Activated CD8-positive, alpha-beta T cell treated with anti-CD3 and anti-CD28 coated beads for 36 hours (primary cell): ENCODE measurements at regions not wholly inside any gene's neighbourhood (a gene's known extent, or its start where the extent isn't known, plus 50 kb on each side); places are given as distances from the start of the nearest gene placed in this dataset.

Experiments
- ATAC-seq: fragments of 200-7000 bp; cut with Tn5 transposase; one replicate; pipeline ENCODE4 v1.10.0; 2021; ENCODE audit warnings: mild to moderate bottlenecking, moderate library complexity
- CTCF ChIA-PET: fragments of 350-600 bp; sonication (Branson Sonifier 250); formaldehyde crosslinking; loops from one replicate; lab custom pipeline; 2021; ENCODE audit warnings: antibody characterized with exemption; lab: Charles Lee
- POLR2A ChIA-PET: fragments of 350-600 bp; sonication (Branson Sonifier 250); formaldehyde crosslinking; loops from one replicate; lab custom pipeline; 2021; ENCODE audit warnings: antibody characterized with exemption; lab: Charles Lee
- DNase-seq: peaks from one replicate; pipeline ENCODE4 v3.0.0-alpha.2; 2020
- H3K27ac Mint-ChIP-seq: one replicate; pipeline ENCODE4 v1.8.0; 2021; ENCODE audit warnings: mild to moderate bottlenecking, mixed read lengths
- H3K27me3 Mint-ChIP-seq: one replicate; pipeline ENCODE4 v1.8.0; 2021; ENCODE audit warnings: mixed read lengths
- H3K36me3 Mint-ChIP-seq: one replicate; pipeline ENCODE4 v1.8.0; 2021; ENCODE audit warnings: low read depth, mixed read lengths
- H3K4me1 Mint-ChIP-seq: one replicate; pipeline ENCODE4 v1.8.0; 2021; ENCODE audit warnings: low read depth, mixed read lengths
- H3K4me3 Mint-ChIP-seq: one replicate; pipeline ENCODE4 v1.8.0; 2021; ENCODE audit warnings: mild to moderate bottlenecking, moderate library complexity, mixed read lengths
- H3K9me3 Mint-ChIP-seq: one replicate; pipeline ENCODE4 v1.8.0; 2021; ENCODE audit warnings: mixed read lengths
- CTCF ChIP-seq: fragments of 200-600 bp; IDR thresholded peaks from one replicate; pipeline ENCODE4 v1.8.0; 2022; ENCODE audit warnings: antibody characterized with exemption, mild to moderate bottlenecking
- intact Hi-C: fragments of 100-400 bp; cut with micrococcal nuclease; formaldehyde crosslinking; loops from one replicate; pipeline ENCODE4 v1.10.0; 2022

DNA sequence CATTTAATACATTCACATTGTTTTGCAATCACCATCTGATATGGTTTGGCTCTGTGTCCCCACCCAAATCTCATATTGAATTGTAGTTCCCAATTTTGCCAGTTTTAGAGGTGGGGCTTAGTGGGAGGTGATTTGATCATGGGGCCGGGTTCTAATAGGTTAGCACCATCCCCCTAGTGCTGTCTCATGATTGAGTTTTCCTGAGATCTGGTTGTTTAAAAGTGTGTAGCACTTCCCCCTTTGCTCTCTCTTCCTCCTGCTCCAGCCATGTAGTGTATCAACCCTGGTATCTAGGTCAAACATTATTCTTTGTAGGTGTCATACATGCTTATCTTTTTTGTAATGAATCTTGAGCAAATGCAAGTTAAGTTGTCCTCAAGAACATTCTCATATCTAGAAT, 83.3 kb upstream of the KIT start:
- POLR2A ChIA-PET = no interaction called here
- intact Hi-C loops = no loop called here
- CTCF ChIA-PET = no interaction called here
- DNase-seq = no peak
- H3K4me1 Mint-ChIP-seq = no peaks in the 10 kb centered on the region
- H3K27ac Mint-ChIP-seq = no peak overlapping the region
- TF ChIP-seq CTCF = no peak
- H3K36me3 Mint-ChIP-seq = no peaks in the 10 kb centered on the region
- peaks cover 3% of the 10 kb centered on the region for H3K27me3 Mint-ChIP-seq
- H3K9me3 Mint-ChIP-seq = no peaks in the 10 kb centered on the region
- ATAC-seq = no peak
- H3K4me3 Mint-ChIP-seq = no peak overlapping the region

GRCh38 chr4:54575919-54576318, 81.8 kb upstream of the KIT start:
- no peak for DNase-seq
- peaks cover 3% of the 10 kb centered on the region for H3K27me3 Mint-ChIP-seq
- no peaks in the 10 kb centered on the region for H3K4me1 Mint-ChIP-seq
- no peaks in the 10 kb centered on the region for H3K9me3 Mint-ChIP-seq
- ATAC-seq = no peak
- ChIA-PET POLR2A (no interaction called here), CTCF (no interaction called here)
- H3K27ac Mint-ChIP-seq = no peak overlapping the region
- no peak for TF ChIP-seq CTCF
- no peak overlapping the region for H3K4me3 Mint-ChIP-seq
- intact Hi-C loops = no loop called here
- H3K36me3 Mint-ChIP-seq = no peaks in the 10 kb centered on the region

GRCh38 chr4:54581807-54582206, 76.0 kb upstream of the KIT start:
- H3K36me3 Mint-ChIP-seq = no peaks in the 10 kb centered on the region
- H3K27ac Mint-ChIP-seq = no peak overlapping the region
- ChIA-PET POLR2A (no interaction called here), CTCF (interaction anchor here (1.8 kb wide), 1 partner anchor 10 kb away, joined by 4 read pairs; no protein-coding TSS in a partner anchor)
- H3K4me1 Mint-ChIP-seq = no peaks in the 10 kb centered on the region
- DNase-seq (no peak), ATAC-seq (no peak)
- no peaks in the 10 kb centered on the region for H3K9me3 Mint-ChIP-seq
- H3K27me3 Mint-ChIP-seq = peaks cover 5% of the 10 kb centered on the region
- TF ChIP-seq CTCF = no peak
- H3K4me3 Mint-ChIP-seq = no peak overlapping the region
- intact Hi-C loops = no loop called here

DNA sequence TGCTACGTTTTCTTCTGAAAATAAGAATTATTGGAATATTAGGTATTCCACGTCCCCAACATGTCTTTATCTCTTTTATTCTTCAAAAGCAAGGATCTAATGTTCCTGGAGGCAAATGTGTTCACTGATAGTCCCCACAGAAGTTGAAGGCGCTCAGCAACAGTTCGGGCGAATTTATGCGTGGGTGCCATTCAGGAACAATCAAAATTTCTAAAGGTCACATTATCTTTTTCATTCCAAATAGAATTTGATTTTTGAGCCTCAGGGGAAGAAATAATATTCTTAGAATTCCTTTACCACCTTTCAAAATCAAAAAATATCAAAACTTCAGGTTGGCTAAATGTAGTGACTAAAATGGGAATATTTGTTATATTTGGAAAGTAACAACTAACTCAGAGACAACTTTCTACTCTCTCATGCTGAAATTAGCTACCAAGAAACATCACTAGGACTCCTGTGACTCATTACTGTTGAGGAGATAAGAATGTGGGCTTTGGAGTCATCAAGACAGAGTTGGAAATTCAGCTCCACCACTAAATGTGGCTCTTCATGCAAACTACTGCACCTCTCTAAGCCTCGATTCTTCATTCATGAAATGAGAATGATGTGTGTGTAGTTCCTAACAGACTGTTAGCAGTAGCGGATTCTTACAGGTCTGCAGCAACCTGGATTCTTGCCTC, 72.3 kb upstream of the KIT start:
- H3K4me1 Mint-ChIP-seq = no peaks in the 10 kb centered on the region
- H3K4me3 Mint-ChIP-seq = no peak overlapping the region
- no peaks in the 10 kb centered on the region for H3K9me3 Mint-ChIP-seq
- DNase-seq (no peak), ATAC-seq (no peak)
- CTCF ChIA-PET = interaction anchor here (0.7 kb wide), 1 partner anchor 194 kb away, joined by 3 read pairs; no protein-coding TSS in a partner anchor
- H3K27ac Mint-ChIP-seq = no peak overlapping the region
- TF ChIP-seq CTCF = no peak
- peaks cover 5% of the 10 kb centered on the region for H3K27me3 Mint-ChIP-seq
- intact Hi-C loops = no loop called here
- POLR2A ChIA-PET = no interaction called here
- H3K36me3 Mint-ChIP-seq = no peaks in the 10 kb centered on the region

- intact Hi-C loops = no loop called here
- ChIA-PET POLR2A (no interaction called here), CTCF (no interaction called here)
- Mint-ChIP-seq H3K27me3 (peaks cover 5% of the 10 kb centered on the region), H3K9me3 (no peaks in the 10 kb centered on the region), H3K36me3 (no peaks in the 10 kb centered on the region), H3K4me3 (no peak overlapping the region), H3K27ac (no peak overlapping the region), H3K4me1 (no peaks in the 10 kb centered on the region)
- TF ChIP-seq CTCF = no peak
- DNase-seq = no peak
- no peak for ATAC-seq
These were observed 71.3 kb upstream of the KIT start for GRCh38 chr4:54586320-54586955.
